Ishikawa (cell line): ENCODE measurements at regions not wholly inside any gene's neighbourhood (a gene's known extent, or its start where the extent isn't known, plus 50 kb on each side); places are given as distances from the start of the nearest gene placed in this dataset.

Source experiments
- CEBPB ChIP-seq: IDR thresholded peaks from 2 replicates; pipeline ENCODE4 v1.6.1; 2012
- CREB1 ChIP-seq: IDR thresholded peaks from 2 replicates; pipeline ENCODE4 v1.6.1; 2012; ENCODE audit warnings: low read depth
- EP300 ChIP-seq: IDR thresholded peaks from 2 replicates; pipeline ENCODE4 v1.6.1; 2012; ENCODE audit warnings: borderline replicate concordance
- RAD21 ChIP-seq: IDR thresholded peaks from 2 replicates; pipeline ENCODE4 v1.6.1; 2012; ENCODE audit warnings: low read depth
- TAF1 ChIP-seq: IDR thresholded peaks from 2 replicates; pipeline ENCODE4 v1.6.1; 2012; ENCODE audit warnings: low read depth, mild to moderate bottlenecking
- TCF12 ChIP-seq: IDR thresholded peaks from 2 replicates; pipeline ENCODE4 v1.6.1; 2012; ENCODE audit warnings: low read depth
- TEAD4 ChIP-seq: IDR thresholded peaks from 2 replicates; pipeline ENCODE4 v1.6.1; 2012
- YY1 ChIP-seq: IDR thresholded peaks from 2 replicates; pipeline ENCODE4 v1.6.1; 2012; ENCODE audit warnings: low read depth
- ZBTB7A ChIP-seq: IDR thresholded peaks from 2 replicates; pipeline ENCODE4 v1.6.1; 2012; ENCODE audit warnings: low read depth
- TF ChIP-seq, protein P1 (sequence below): IDR thresholded peaks from 2 replicates; pipeline ENCODE4 v1.6.1; 2012; ENCODE audit warnings: low read depth, mild to moderate bottlenecking

GRCh38 chr13:25037057-25037813, 58.7 kb upstream of the PABPC3 start:
- TF ChIP-seq RAD21, result peak; percentile 83
- TF ChIP-seq ZBTB7A, result no peak
- TF ChIP-seq CREB1, result no peak
- no peak for TF ChIP-seq TAF1
- no peak for TF ChIP-seq TCF12
- TF ChIP-seq, protein P1, sequence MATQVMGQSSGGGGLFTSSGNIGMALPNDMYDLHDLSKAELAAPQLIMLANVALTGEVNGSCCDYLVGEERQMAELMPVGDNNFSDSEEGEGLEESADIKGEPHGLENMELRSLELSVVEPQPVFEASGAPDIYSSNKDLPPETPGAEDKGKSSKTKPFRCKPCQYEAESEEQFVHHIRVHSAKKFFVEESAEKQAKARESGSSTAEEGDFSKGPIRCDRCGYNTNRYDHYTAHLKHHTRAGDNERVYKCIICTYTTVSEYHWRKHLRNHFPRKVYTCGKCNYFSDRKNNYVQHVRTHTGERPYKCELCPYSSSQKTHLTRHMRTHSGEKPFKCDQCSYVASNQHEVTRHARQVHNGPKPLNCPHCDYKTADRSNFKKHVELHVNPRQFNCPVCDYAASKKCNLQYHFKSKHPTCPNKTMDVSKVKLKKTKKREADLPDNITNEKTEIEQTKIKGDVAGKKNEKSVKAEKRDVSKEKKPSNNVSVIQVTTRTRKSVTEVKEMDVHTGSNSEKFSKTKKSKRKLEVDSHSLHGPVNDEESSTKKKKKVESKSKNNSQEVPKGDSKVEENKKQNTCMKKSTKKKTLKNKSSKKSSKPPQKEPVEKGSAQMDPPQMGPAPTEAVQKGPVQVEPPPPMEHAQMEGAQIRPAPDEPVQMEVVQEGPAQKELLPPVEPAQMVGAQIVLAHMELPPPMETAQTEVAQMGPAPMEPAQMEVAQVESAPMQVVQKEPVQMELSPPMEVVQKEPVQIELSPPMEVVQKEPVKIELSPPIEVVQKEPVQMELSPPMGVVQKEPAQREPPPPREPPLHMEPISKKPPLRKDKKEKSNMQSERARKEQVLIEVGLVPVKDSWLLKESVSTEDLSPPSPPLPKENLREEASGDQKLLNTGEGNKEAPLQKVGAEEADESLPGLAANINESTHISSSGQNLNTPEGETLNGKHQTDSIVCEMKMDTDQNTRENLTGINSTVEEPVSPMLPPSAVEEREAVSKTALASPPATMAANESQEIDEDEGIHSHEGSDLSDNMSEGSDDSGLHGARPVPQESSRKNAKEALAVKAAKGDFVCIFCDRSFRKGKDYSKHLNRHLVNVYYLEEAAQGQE, result no peak
- TF ChIP-seq YY1, result no peak
- no peak for TF ChIP-seq EP300
- no peak for TF ChIP-seq TEAD4
- TF ChIP-seq CEBPB, result no peak
